ENCODE measurements at regions not wholly inside any gene's neighbourhood (a gene's known extent, or its start where the extent isn't known, plus 50 kb on each side); places are given as distances from the start of the nearest gene placed in this dataset.

DNA sequence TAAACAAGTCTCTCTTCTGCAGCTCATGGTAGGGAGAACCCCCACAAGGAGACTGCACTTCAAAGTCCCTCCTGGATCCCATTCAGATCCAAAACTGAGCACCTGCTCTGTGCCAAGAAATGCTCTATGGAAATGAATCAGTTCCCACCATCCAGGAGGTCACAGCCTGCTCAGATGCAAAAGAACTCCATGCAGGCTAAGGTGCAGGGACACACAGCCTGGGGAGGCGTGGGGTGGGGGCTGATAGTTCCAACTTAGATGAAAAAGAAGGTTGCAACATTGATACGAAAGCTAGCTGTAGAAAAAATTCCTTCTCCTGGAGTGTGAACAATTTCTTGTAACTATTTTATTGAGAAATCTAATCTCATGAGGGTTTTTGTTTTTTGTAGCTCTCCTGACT is 111.0 kb upstream of the TMEM170B start:
- TF ChIP-seq POLR2A (IDR thresholded peaks at IDR 0.05; ENCODE audit: low read depth, low read length) (no peak), POLR2AphosphoS5 (IDR thresholded peaks at IDR 0.05; ENCODE audit: low read depth, low read length) (no peak), TAF1 (IDR thresholded peaks at IDR 0.05; ENCODE audit: borderline replicate concordance, low read depth, low read length) (no peak)
